ENCODE measurements at regions not wholly inside any gene's neighbourhood (a gene's known extent, or its start where the extent isn't known, plus 50 kb on each side); places are given as distances from the start of the nearest gene placed in this dataset.

- CTCF ChIA-PET (ENCODE audit: low intra/inter-chr PET ratio), result no interaction called here
- H3K4me2 ChIP-seq (ENCODE audit: insufficient read depth, low read length), result no peak overlapping the region
- no peaks in the 10 kb centered on the region for H3K9me3 ChIP-seq (replicated peaks; ENCODE audit: control insufficient read depth, insufficient read depth, low read depth, low read length)
- no peaks in the 10 kb centered on the region for H3K36me3 ChIP-seq (ENCODE audit: control insufficient read depth, insufficient read depth, low read length)
- intact Hi-C loops (cut with micrococcal nuclease) (no loop called here), in situ Hi-C loops (cut with MboI) (no loop called here)
- DNase-seq (ENCODE audit: extremely low read depth in 1 of 4, low spot score in 3 of 4) (no peak), ATAC-seq (no peak), FAIRE-seq (no peak)
- TF ChIP-seq NFYB (IDR thresholded peaks at IDR 0.05; ENCODE audit: extremely low read depth, insufficient read length) (no peak), RBM22 (IDR thresholded peaks at IDR 0.05; ENCODE audit: low read depth, low read length, poor library complexity, severe bottlenecking) (no peak), ARHGAP35 (IDR thresholded peaks at IDR 0.05; ENCODE audit: partially characterized antibody) (no peak), CGGBP1 (CRISPR knock-in tag; IDR thresholded peaks at IDR 0.05) (no peak), ELF1 (tag; IDR thresholded peaks at IDR 0.05) (no peak), KLF6 (CRISPR knock-in tag; IDR thresholded peaks at IDR 0.05; ENCODE audit: borderline replicate concordance) (no peak), ZNF316 (IDR thresholded peaks at IDR 0.05) (no peak), FOXJ2 (tag; IDR thresholded peaks at IDR 0.05) (no peak), RNF2 (IDR thresholded peaks at IDR 0.05) (no peak), PYGO2 (tag; IDR thresholded peaks at IDR 0.05) (no peak)
- TF ChIP-seq, protein P1, sequence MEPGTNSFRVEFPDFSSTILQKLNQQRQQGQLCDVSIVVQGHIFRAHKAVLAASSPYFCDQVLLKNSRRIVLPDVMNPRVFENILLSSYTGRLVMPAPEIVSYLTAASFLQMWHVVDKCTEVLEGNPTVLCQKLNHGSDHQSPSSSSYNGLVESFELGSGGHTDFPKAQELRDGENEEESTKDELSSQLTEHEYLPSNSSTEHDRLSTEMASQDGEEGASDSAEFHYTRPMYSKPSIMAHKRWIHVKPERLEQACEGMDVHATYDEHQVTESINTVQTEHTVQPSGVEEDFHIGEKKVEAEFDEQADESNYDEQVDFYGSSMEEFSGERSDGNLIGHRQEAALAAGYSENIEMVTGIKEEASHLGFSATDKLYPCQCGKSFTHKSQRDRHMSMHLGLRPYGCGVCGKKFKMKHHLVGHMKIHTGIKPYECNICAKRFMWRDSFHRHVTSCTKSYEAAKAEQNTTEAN (CRISPR knock-in tag; IDR thresholded peaks at IDR 0.05), result no peak
- TF ChIP-seq, protein P2, sequence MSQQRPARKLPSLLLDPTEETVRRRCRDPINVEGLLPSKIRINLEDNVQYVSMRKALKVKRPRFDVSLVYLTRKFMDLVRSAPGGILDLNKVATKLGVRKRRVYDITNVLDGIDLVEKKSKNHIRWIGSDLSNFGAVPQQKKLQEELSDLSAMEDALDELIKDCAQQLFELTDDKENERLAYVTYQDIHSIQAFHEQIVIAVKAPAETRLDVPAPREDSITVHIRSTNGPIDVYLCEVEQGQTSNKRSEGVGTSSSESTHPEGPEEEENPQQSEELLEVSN (IDR thresholded peaks at IDR 0.05; ENCODE audit: borderline replicate concordance in 1 of 2, extremely low read depth in 1 of 2, insufficient read depth in 1 of 2, insufficient read length in 1 of 2, low read depth in 1 of 2, low read length in 1 of 2, poor library complexity in 1 of 2, severe bottlenecking in 1 of 2), result no peak
- no peak overlapping the region for H2AFZ ChIP-seq (ENCODE audit: low read depth, low read length)
- BruUV-seq (replicated peaks), result no TSS peak
- H3K4me3 ChIP-seq, result no peak overlapping the region
- WGBS (ENCODE audit: insufficient coverage, low coverage, missing lambda C conversion rate), result 0% methylated on average over 1 of the region's 1 CpG
- no peak overlapping the region for H3K27ac ChIP-seq (ENCODE audit: extremely low read depth, low read depth, low read length)
- H3K27me3 ChIP-seq (ENCODE audit: control insufficient read depth in 2 of 2, insufficient read depth in 2 of 2, low read length in 2 of 2), result no peaks in the 10 kb centered on the region
- no peaks in the 10 kb centered on the region for H3K9me1 ChIP-seq (ENCODE audit: control insufficient read depth, insufficient read depth, low read length)
- H3K4me1 ChIP-seq (replicated peaks in 1 of 2; ENCODE audit: control insufficient read depth in 2 of 2, insufficient read depth in 2 of 2, low read length in 2 of 2), result no peaks in the 10 kb centered on the region
- POLR2A ChIA-PET, result interaction anchor here (1.7 kb wide), 1 partner anchor 11 kb away, joined by 3 read pairs; no protein-coding TSS in a partner anchor
- H4K20me1 ChIP-seq (replicated peaks; ENCODE audit: control insufficient read depth, insufficient read depth, low read length), result no peaks in the 10 kb centered on the region
- no peak overlapping the region for H3K9ac ChIP-seq (ENCODE audit: insufficient read depth in 1 of 2, low read depth in 2 of 2, low read length in 2 of 2)
- H3K79me2 ChIP-seq (ENCODE audit: control insufficient read depth, insufficient read depth, low read length), result no peaks in the 10 kb centered on the region
These were observed 572.3 kb downstream of the PRKD1 start for GRCh38 chr14:29355331-29355730.
